ENCODE measurements at regions not wholly inside any gene's neighbourhood (a gene's known extent, or its start where the extent isn't known, plus 50 kb on each side); places are given as distances from the start of the nearest gene placed in this dataset.

DNA sequence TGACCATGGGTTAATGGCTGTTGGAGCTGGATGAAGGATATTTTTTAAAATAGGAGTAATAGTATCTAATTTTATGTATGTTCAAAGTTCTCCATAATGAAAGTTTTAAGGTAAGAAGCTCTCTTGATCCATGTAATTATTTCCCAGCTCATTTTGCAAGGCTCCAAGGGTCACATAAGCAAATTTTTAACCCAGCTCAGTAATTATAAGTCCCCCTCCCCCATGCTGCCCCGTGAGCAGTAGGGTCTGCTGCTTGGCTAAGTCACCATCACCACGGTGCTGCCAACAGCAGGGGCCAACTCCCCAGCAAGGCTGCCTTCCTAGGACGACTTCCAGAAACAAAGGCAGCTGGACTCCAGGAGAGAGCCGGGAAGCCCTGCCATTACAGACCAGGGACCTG lies 340.0 kb downstream of the FBXW7 start:
- H3K79me2 ChIP-seq (ENCODE audit: insufficient read depth, low read length): no peaks in the 10 kb centered on the region
- H2AK5ac ChIP-seq (ENCODE audit: insufficient read length, low read length): no peak overlapping the region
- no peak overlapping the region for H3K56ac ChIP-seq (ENCODE audit: insufficient read length, low read depth, low read length)
- H3K4me1 Mint-ChIP-seq: peaks cover 0 to 5% of the 10 kb centered on the region in 2 experiments; a peak in 2 of 4 replicates
- H2BK15ac ChIP-seq (ENCODE audit: low read depth, low read length): no peak overlapping the region
- 0 out of 2 replicates have a peak overlapping the region, but pooled peaks have one; percentile 3 for H3K14ac ChIP-seq (ENCODE audit: insufficient read depth, low read length)
- no peak overlapping the region for H3K27ac ChIP-seq (ENCODE audit: insufficient read length, low read depth, low read length)
- H3K4me3 Mint-ChIP-seq: no peak overlapping the region; a peak in 1 of 5 replicates
- no peaks in the 10 kb centered on the region for H4K20me1 ChIP-seq (ENCODE audit: control insufficient read depth, insufficient read depth, insufficient read length)
- no peak overlapping the region for H2AFZ ChIP-seq (ENCODE audit: low read length)
- H3K9ac ChIP-seq (ENCODE audit: extremely low read depth, insufficient read length, low read length): no peak overlapping the region
- H2BK5ac ChIP-seq (ENCODE audit: insufficient read length, low read length): no peak overlapping the region
- H4K8ac ChIP-seq (replicated peaks; ENCODE audit: insufficient read length, low read depth, low read length): no peak overlapping the region
- H2BK20ac ChIP-seq (ENCODE audit: low read depth, low read length, poor library complexity, severe bottlenecking): no peak overlapping the region
- no peaks in the 10 kb centered on the region for H3K27me3 ChIP-seq (ENCODE audit: insufficient read depth, low read length)
- H3K36me3 Mint-ChIP-seq (ENCODE audit: insufficient read depth in 1 of 3, low read depth in 3 of 3): no peaks in the 10 kb centered on the region; a peak in 1 of 7 replicates
- no peaks in the 10 kb centered on the region for H3K9me3 ChIP-seq (ENCODE audit: control insufficient read depth, low read depth, low read length)
- DNase-seq: no peak
- no peaks in the 10 kb centered on the region for H3K4me1 ChIP-seq (ENCODE audit: insufficient read depth, low read length)
- no peaks in the 10 kb centered on the region for H3K23me2 ChIP-seq (ENCODE audit: insufficient read length, low read depth, low read length, poor library complexity, severe bottlenecking)
- no peaks in the 10 kb centered on the region; a peak in 1 of 5 replicates for H3K9me3 Mint-ChIP-seq
- H3K4me2 ChIP-seq (ENCODE audit: insufficient read depth, insufficient read length, low read length): no peak overlapping the region
- no peak overlapping the region for H3K27ac Mint-ChIP-seq
- H3K4ac ChIP-seq (ENCODE audit: low read depth, low read length): no peak overlapping the region
- no peak overlapping the region for H2BK12ac ChIP-seq (ENCODE audit: insufficient read length, low read depth, low read length)
- H2BK120ac ChIP-seq (ENCODE audit: low read depth, low read length, poor library complexity, severe bottlenecking): no peak overlapping the region
- no CpG with 5 or more reads among the region's 4 CpGs for WGBS (ENCODE audit: extremely low coverage, insufficient read length, low lambda C conversion rate)
- no peak overlapping the region for H4K91ac ChIP-seq (ENCODE audit: insufficient read length, low read depth, low read length)
- no peak overlapping the region for H3K23ac ChIP-seq (ENCODE audit: insufficient read length, low read depth, low read length)
- H3K79me1 ChIP-seq (ENCODE audit: insufficient read depth, low read depth, low read length, poor library complexity, severe bottlenecking): no peaks in the 10 kb centered on the region
- no peak overlapping the region for H4K5ac ChIP-seq (ENCODE audit: insufficient read length, low read depth, low read length)
- TF ChIP-seq, protein P1, sequence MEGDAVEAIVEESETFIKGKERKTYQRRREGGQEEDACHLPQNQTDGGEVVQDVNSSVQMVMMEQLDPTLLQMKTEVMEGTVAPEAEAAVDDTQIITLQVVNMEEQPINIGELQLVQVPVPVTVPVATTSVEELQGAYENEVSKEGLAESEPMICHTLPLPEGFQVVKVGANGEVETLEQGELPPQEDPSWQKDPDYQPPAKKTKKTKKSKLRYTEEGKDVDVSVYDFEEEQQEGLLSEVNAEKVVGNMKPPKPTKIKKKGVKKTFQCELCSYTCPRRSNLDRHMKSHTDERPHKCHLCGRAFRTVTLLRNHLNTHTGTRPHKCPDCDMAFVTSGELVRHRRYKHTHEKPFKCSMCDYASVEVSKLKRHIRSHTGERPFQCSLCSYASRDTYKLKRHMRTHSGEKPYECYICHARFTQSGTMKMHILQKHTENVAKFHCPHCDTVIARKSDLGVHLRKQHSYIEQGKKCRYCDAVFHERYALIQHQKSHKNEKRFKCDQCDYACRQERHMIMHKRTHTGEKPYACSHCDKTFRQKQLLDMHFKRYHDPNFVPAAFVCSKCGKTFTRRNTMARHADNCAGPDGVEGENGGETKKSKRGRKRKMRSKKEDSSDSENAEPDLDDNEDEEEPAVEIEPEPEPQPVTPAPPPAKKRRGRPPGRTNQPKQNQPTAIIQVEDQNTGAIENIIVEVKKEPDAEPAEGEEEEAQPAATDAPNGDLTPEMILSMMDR (conservative IDR thresholded peaks at IDR 0.05): no peak
- H3K27me3 Mint-ChIP-seq (ENCODE audit: low read depth): no peaks in the 10 kb centered on the region; the same call in 1 of the 2 replicates
- no peak overlapping the region for H3K18ac ChIP-seq (ENCODE audit: insufficient read length, low read depth, low read length)
- no peak overlapping the region for H3T11ph ChIP-seq (ENCODE audit: low read length)
